ENCODE measurements at regions not wholly inside any gene's neighbourhood (a gene's known extent, or its start where the extent isn't known, plus 50 kb on each side); places are given as distances from the start of the nearest gene placed in this dataset.

GRCh38 chr2:187139469-187139868, 290.5 kb upstream of the ZSWIM2 start:
- H3K27ac ChIP-seq (replicated peaks in 1 of 4): no peak overlapping the region
- H3K27me3 ChIP-seq: no peaks in the 10 kb centered on the region
- DNase-seq (ENCODE audit: extremely low spot score): no peak
- intact Hi-C loops (cut with DNase I): no loop called here
- H3K4me3 ChIP-seq: no peak overlapping the region
- peaks cover 0 to 5% (median 0%) of the 10 kb centered on the region in 4 donors for H3K9me3 ChIP-seq
- H3K36me3 ChIP-seq: no peaks in the 10 kb centered on the region
- H3K4me1 ChIP-seq: no peaks in the 10 kb centered on the region
- TF ChIP-seq POLR2A (IDR thresholded peaks at IDR 0.05; ENCODE audit: low read depth): no peak
- no peak for TF ChIP-seq CTCF (IDR thresholded peaks at IDR 0.05)
- TF ChIP-seq POLR2AphosphoS5 (IDR thresholded peaks at IDR 0.05): no peak
- TF ChIP-seq EP300 (IDR thresholded peaks at IDR 0.05): no peak

- 33% methylated on average over 1 of the region's 1 CpG for WGBS
- H3K4me1 ChIP-seq: no peaks in the 10 kb centered on the region
- no peak overlapping the region for H3K4me3 ChIP-seq
- H3K9me3 ChIP-seq: no peaks in the 10 kb centered on the region
- TF ChIP-seq CTCF (IDR thresholded peaks at IDR 0.05): peak in 2 of 3 experiments; percentile 9 to 32
- no peak for TF ChIP-seq POLR2AphosphoS5 (IDR thresholded peaks at IDR 0.05)
- H3K27me3 ChIP-seq: no peaks in the 10 kb centered on the region
- no peaks in the 10 kb centered on the region for H3K36me3 ChIP-seq
- no peak for DNase-seq (ENCODE audit: extremely low spot score)
- H3K27ac ChIP-seq (replicated peaks in 1 of 4): no peak overlapping the region
- intact Hi-C loops (cut with DNase I): no loop called here
Observed at GRCh38 chr2:187138265-187138664, 289.3 kb upstream of the ZSWIM2 start.

- H3K27me3 ChIP-seq: no peaks in the 10 kb centered on the region
- intact Hi-C loops (cut with DNase I): no loop called here
- H3K4me3 ChIP-seq: no peak overlapping the region
- H3K4me1 ChIP-seq: no peaks in the 10 kb centered on the region
- H3K9me3 ChIP-seq: no peaks in the 10 kb centered on the region
- peak overlapping the region in 1 of 4 donors; percentile 9 for H3K27ac ChIP-seq (replicated peaks in 1 of 4)
- no peak for DNase-seq (ENCODE audit: extremely low spot score)
- no peak for TF ChIP-seq CTCF (IDR thresholded peaks at IDR 0.05)
- no peak for TF ChIP-seq POLR2A (IDR thresholded peaks at IDR 0.05; ENCODE audit: low read depth)
- no peak for TF ChIP-seq EP300 (IDR thresholded peaks at IDR 0.05)
- no peak for TF ChIP-seq POLR2AphosphoS5 (IDR thresholded peaks at IDR 0.05)
- H3K36me3 ChIP-seq: no peaks in the 10 kb centered on the region
- 84% methylated on average over 3 of the region's 3 CpGs for WGBS
Observed at GRCh38 chr2:187136646-187137045, 287.7 kb upstream of the ZSWIM2 start.

GRCh38 chr2:187134306-187134705, 285.3 kb upstream of the ZSWIM2 start:
- Histone ChIP-seq H3K36me3 (no peaks in the 10 kb centered on the region), H3K27me3 (no peaks in the 10 kb centered on the region), H3K4me1 (no peaks in the 10 kb centered on the region), H3K9me3 (no peaks in the 10 kb centered on the region), H3K27ac (replicated peaks in 1 of 4) (no peak overlapping the region), H3K4me3 (no peak overlapping the region)
- no peak for DNase-seq (ENCODE audit: extremely low spot score)
- intact Hi-C loops (cut with DNase I): no loop called here
- TF ChIP-seq POLR2AphosphoS5 (IDR thresholded peaks at IDR 0.05): no peak
- TF ChIP-seq POLR2A (IDR thresholded peaks at IDR 0.05; ENCODE audit: low read depth): no peak
- TF ChIP-seq EP300 (IDR thresholded peaks at IDR 0.05): no peak
- TF ChIP-seq CTCF (IDR thresholded peaks at IDR 0.05): no peak

DNA sequence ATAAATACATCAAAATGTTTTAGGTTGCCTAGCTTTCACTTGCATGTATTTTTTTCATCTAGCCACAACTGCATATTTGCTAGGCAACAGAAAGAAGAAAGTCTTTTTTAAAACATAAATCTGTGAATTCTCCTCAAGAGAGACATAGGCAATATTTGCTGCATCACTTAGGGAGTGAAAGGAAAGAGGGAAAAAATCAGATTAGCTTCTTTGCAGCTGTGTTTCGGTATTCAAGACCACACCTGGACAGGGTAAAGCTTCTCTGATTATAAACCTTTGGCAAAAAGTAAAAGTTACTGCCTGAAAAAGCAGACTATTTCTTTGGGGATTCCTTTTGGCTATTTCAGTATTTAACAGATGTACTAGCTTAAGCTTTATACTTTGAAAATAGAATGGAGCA, 280.9 kb upstream of the ZSWIM2 start:
- no peak for DNase-seq (ENCODE audit: extremely low spot score)
- Histone ChIP-seq H3K4me3 (no peak overlapping the region), H3K36me3 (no peaks in the 10 kb centered on the region), H3K9me3 (no peaks in the 10 kb centered on the region), H3K27me3 (no peaks in the 10 kb centered on the region), H3K4me1 (no peaks in the 10 kb centered on the region), H3K27ac (replicated peaks in 1 of 4) (no peak overlapping the region)
- WGBS: 70% methylated on average over 1 of the region's 1 CpG
- intact Hi-C loops (cut with DNase I): no loop called here
- no peak for TF ChIP-seq POLR2A (IDR thresholded peaks at IDR 0.05; ENCODE audit: low read depth)
- TF ChIP-seq EP300 (IDR thresholded peaks at IDR 0.05): no peak
- TF ChIP-seq CTCF (IDR thresholded peaks at IDR 0.05): no peak
- TF ChIP-seq POLR2AphosphoS5 (IDR thresholded peaks at IDR 0.05): no peak
